BE2C (cell line): ENCODE measurements at regions not wholly inside any gene's neighbourhood (a gene's known extent, or its start where the extent isn't known, plus 50 kb on each side); places are given as distances from the start of the nearest gene placed in this dataset.

Experiments used
- DNase-seq: peaks from one replicate; pipeline ENCODE4 v3.0.0-alpha.2; 2020
- H3K27me3 ChIP-seq: fragments of 250-450 bp; sonication (Bioruptor Pico); 2 replicates; pipeline ENCODE4 v1.5.1; 2020; ENCODE audit warnings: mild to moderate bottlenecking
- H3K36me3 ChIP-seq: fragments of 250-450 bp; sonication (Bioruptor Pico); 2 replicates; pipeline ENCODE4 v1.5.1; 2020; ENCODE audit warnings: mild to moderate bottlenecking
- H3K4me1 ChIP-seq: fragments of 250-450 bp; sonication (Bioruptor Pico); 2 replicates; pipeline ENCODE4 v1.5.1; 2020
- H3K4me3 ChIP-seq: 2 replicates; pipeline ENCODE4 v1.5.1; 2011; ENCODE audit warnings: low read depth, low read length
- H3K9me3 ChIP-seq: fragments of 250-450 bp; sonication (Bioruptor Pico); 2 replicates; pipeline ENCODE4 v1.5.1; 2020
- TF ChIP-seq, protein P1 (sequence below): IDR thresholded peaks from 2 replicates; pipeline ENCODE4 v1.5.1; 2012; ENCODE audit warnings: mild to moderate bottlenecking, low read depth, low read length

- no peaks in the 10 kb centered on the region for H3K9me3 ChIP-seq
- TF ChIP-seq, protein P1, sequence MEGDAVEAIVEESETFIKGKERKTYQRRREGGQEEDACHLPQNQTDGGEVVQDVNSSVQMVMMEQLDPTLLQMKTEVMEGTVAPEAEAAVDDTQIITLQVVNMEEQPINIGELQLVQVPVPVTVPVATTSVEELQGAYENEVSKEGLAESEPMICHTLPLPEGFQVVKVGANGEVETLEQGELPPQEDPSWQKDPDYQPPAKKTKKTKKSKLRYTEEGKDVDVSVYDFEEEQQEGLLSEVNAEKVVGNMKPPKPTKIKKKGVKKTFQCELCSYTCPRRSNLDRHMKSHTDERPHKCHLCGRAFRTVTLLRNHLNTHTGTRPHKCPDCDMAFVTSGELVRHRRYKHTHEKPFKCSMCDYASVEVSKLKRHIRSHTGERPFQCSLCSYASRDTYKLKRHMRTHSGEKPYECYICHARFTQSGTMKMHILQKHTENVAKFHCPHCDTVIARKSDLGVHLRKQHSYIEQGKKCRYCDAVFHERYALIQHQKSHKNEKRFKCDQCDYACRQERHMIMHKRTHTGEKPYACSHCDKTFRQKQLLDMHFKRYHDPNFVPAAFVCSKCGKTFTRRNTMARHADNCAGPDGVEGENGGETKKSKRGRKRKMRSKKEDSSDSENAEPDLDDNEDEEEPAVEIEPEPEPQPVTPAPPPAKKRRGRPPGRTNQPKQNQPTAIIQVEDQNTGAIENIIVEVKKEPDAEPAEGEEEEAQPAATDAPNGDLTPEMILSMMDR = no peak
- no peaks in the 10 kb centered on the region for H3K27me3 ChIP-seq
- no peaks in the 10 kb centered on the region for H3K36me3 ChIP-seq
- no peak overlapping the region for H3K4me3 ChIP-seq
- no peak for DNase-seq
- no peaks in the 10 kb centered on the region for H3K4me1 ChIP-seq
Observed at GRCh38 chr21:18191139-18191538, 53.5 kb upstream of the CHODL start.

DNA sequence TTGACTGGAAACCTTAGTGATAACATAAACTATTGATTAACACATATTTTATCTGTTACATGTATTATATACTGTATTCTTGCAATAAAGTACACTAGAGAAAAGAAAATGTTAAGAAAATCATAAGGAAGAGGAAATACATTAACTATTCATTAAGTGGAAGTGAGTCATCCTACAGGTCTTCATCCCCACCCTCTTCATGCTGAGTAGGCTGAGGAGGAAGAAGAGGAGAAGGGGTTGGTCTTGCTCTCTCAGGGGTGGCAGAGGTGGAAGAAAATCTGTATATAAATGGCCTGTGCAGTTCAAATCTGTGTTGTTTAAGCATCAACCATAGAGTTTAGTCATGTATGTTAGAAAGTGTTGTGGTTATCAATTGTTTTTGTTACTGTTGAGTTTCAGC lies 66.1 kb upstream of the CHODL start:
- H3K36me3 ChIP-seq = no peaks in the 10 kb centered on the region

DNA sequence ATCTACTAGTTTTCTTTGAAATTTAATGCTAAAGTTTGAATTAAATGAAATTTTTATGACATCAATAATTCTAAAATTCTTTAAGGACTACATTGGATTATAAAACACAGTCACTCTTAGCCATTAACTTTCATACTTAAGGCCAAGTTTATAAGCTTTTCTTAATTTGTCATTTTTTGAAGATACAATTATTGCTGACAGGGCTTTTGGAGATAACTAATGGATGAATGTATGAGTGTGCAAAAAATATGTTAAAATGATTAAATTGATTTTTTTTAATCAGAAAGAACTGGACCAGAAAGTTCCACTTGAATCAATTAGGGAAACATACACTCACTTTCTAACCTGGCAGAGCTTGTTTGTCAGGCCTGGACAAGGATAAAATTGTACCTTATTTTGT lies 70.3 kb upstream of the CHODL start:
- Histone ChIP-seq H3K9me3 (no peaks in the 10 kb centered on the region), H3K4me1 (no peaks in the 10 kb centered on the region), H3K27me3 (no peaks in the 10 kb centered on the region), H3K36me3 (no peaks in the 10 kb centered on the region), H3K4me3 (no peak overlapping the region)
- DNase-seq = no peak
- TF ChIP-seq, protein P1 = no peak

More for the DNA sequence above, 66.1 kb upstream of the CHODL start:
- Histone ChIP-seq H3K4me1 (no peaks in the 10 kb centered on the region), H3K9me3 (no peaks in the 10 kb centered on the region), H3K4me3 (no peak overlapping the region), H3K27me3 (no peaks in the 10 kb centered on the region)
- DNase-seq = no peak
- TF ChIP-seq, protein P1 = no peak

GRCh38 chr21:18170829-18171228 lies 73.8 kb upstream of the CHODL start:
- TF ChIP-seq, protein P1 = no peak
- no peaks in the 10 kb centered on the region for H3K27me3 ChIP-seq
- H3K9me3 ChIP-seq = no peaks in the 10 kb centered on the region
- no peak for DNase-seq
- H3K4me3 ChIP-seq = no peak overlapping the region
- no peaks in the 10 kb centered on the region for H3K36me3 ChIP-seq
- no peaks in the 10 kb centered on the region for H3K4me1 ChIP-seq

GRCh38 chr21:18170221-18170620 lies 74.4 kb upstream of the CHODL start:
- H3K9me3 ChIP-seq = no peaks in the 10 kb centered on the region
- H3K36me3 ChIP-seq = no peaks in the 10 kb centered on the region
- no peak overlapping the region for H3K4me3 ChIP-seq
- DNase-seq = no peak
- H3K4me1 ChIP-seq = no peaks in the 10 kb centered on the region
- no peaks in the 10 kb centered on the region for H3K27me3 ChIP-seq
- TF ChIP-seq, protein P1 = no peak

GRCh38 chr21:18168108-18168507 lies 76.5 kb upstream of the CHODL start:
- no peaks in the 10 kb centered on the region; the same call in none of the 2 replicates for H3K4me1 ChIP-seq
- no peak for DNase-seq

More at GRCh38 chr21:18168108-18168507, 76.5 kb upstream of the CHODL start:
- no peaks in the 10 kb centered on the region for H3K36me3 ChIP-seq
- TF ChIP-seq, protein P1 = no peak
- no peaks in the 10 kb centered on the region for H3K9me3 ChIP-seq
- no peaks in the 10 kb centered on the region for H3K27me3 ChIP-seq
- no peak overlapping the region for H3K4me3 ChIP-seq
